Activated CD4-positive, alpha-beta memory T cell treated with anti-CD3 and anti-CD28 coated beads, Interleukin-2, amount 10 ng/mL, durations not matched to agents 7 days and 5 days (primary cell): ENCODE measurements at regions not wholly inside any gene's neighbourhood (a gene's known extent, or its start where the extent isn't known, plus 50 kb on each side); places are given as distances from the start of the nearest gene placed in this dataset.
"Not testable (repeated sequence)": the region's sequence is repeated elsewhere in the genome, so short reads cannot be mapped to it uniquely, and the experiment has no call there.

Experiments used
- CTCF ChIA-PET: fragments of 350-600 bp; sonication (Branson Sonifier 250); formaldehyde crosslinking; loops from one replicate; lab custom pipeline; 2021; ENCODE audit warnings: antibody characterized with exemption, inconsistent platforms; lab: Charles Lee
- POLR2A ChIA-PET: fragments of 350-600 bp; sonication (Branson Sonifier 250); formaldehyde crosslinking; loops from one replicate; lab custom pipeline; 2021; ENCODE audit warnings: antibody characterized with exemption; lab: Charles Lee
- DNase-seq: peaks from one replicate; pipeline ENCODE4 v3.0.0-alpha.2; 2020
- H3K27ac Mint-ChIP-seq: one replicate; pipeline ENCODE4 v1.8.0; 2021; ENCODE audit warnings: mild to moderate bottlenecking, mixed read lengths
- H3K27me3 Mint-ChIP-seq: one replicate; pipeline ENCODE4 v1.8.0; 2021; ENCODE audit warnings: mixed read lengths
- H3K36me3 Mint-ChIP-seq: one replicate; pipeline ENCODE4 v1.8.0; 2021; ENCODE audit warnings: low read depth, mixed read lengths
- H3K4me1 Mint-ChIP-seq: one replicate; pipeline ENCODE4 v1.8.0; 2021; ENCODE audit warnings: mixed read lengths
- H3K4me3 Mint-ChIP-seq: one replicate; pipeline ENCODE4 v1.8.0; 2021; ENCODE audit warnings: mild to moderate bottlenecking, mixed read lengths
- H3K9me3 Mint-ChIP-seq: one replicate; pipeline ENCODE4 v1.8.0; 2021; ENCODE audit warnings: mixed read lengths

DNA sequence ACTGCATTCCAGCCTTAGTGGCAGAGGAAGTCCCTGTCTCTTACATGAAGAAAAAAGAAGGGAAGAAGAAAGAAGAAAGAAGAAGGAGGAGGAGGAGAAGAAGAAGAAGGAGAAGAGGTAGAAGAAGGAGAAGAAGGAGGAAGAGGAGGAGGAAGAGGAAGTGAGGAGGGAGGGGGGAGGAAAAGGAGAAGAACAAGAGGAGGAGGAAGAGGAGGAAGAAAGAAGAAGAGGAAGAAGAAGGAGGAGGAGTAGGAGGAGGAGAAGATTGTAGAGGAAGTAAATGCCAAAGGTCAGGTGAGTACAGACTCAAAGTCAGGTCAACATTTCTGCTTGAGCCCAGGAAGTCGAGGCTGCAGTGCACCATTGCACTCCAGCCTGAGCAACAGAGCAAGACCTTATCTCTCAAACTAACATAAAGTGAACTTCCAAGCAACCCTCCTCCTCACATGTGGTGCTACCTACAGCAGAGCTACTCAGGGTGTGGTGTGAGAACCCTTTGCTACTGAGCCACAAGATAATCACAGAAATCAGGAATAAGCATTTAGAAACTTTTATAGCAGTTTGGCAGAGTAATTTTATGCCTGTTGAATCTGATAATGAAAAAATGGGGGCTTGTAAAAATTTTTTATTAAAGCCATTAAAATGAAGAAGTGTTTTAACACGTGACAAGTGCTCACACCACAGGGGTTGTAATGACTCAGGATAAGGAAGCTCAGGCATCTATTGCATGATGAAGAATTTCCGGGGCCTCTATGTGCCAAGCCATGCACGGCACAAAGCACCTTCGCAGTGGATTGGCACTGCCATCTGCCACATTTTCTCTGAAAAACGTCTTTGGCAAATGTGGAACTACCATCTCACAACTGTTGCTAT is 224.9 kb upstream of the AUTS2 start:
- ChIA-PET CTCF (no interaction called here), POLR2A (no interaction called here)
- no peaks in the 10 kb centered on the region for H3K36me3 Mint-ChIP-seq
- no peak overlapping the region for H3K27ac Mint-ChIP-seq
- no peak overlapping the region for H3K4me3 Mint-ChIP-seq
- no peaks in the 10 kb centered on the region for H3K27me3 Mint-ChIP-seq
- no peaks in the 10 kb centered on the region for H3K4me1 Mint-ChIP-seq
- no peak for DNase-seq
- H3K9me3 Mint-ChIP-seq, result peaks cover 11% of the 10 kb centered on the region

GRCh38 chr7:69374044-69374425 is 224.2 kb upstream of the AUTS2 start:
- ChIA-PET CTCF (no interaction called here), POLR2A (no interaction called here)
- Mint-ChIP-seq H3K9me3 (peaks cover 15% of the 10 kb centered on the region), H3K27me3 (no peaks in the 10 kb centered on the region), H3K4me3 (no peak overlapping the region), H3K4me1 (no peaks in the 10 kb centered on the region), H3K36me3 (no peaks in the 10 kb centered on the region), H3K27ac (no peak overlapping the region)
- no peak for DNase-seq

- ChIA-PET CTCF (interaction anchor here (0.7 kb wide), 1 partner anchor 1874 kb away, joined by 3 read pairs; no protein-coding TSS in a partner anchor), POLR2A (no interaction called here)
- Mint-ChIP-seq H3K36me3 (no peaks in the 10 kb centered on the region), H3K27me3 (no peaks in the 10 kb centered on the region), H3K9me3 (peaks cover 11% of the 10 kb centered on the region), H3K4me1 (no peaks in the 10 kb centered on the region), H3K27ac (no peak overlapping the region), H3K4me3 (no peak overlapping the region)
- DNase-seq, result no peak
These were observed 221.1 kb upstream of the AUTS2 start for GRCh38 chr7:69377191-69377590.

DNA sequence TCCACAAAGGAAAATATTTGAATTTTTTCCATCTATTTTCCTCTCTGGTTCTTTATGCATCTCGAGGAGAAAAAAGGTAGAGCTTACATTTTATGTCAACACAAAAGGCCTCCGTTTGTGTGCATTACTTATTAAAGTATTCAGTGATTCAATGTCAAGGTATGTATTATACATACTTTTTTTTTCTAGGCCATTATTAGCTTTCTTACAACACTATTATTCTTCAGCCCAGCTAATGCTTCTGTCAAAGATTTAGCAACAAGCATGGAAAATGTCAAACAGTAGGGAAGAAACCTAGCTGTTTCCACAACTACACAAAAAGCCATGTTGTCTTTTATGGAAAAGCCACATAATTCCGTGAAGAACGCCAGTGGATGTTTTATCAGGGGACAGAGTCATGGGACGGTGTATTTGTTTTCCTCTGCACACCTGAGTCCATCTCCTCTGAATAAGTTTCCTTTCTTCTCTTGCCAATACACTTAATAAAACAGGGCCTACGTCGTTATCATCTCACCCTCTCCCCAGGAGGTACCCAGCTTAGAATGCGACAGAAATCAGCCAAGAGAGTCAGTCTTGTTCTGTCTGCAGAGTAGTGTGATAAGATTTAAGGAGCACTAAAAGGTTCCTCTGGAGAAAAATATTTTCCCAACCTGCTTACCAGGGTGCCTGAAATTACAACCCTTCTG is 209.7 kb upstream of the AUTS2 start:
- H3K4me1 Mint-ChIP-seq, result no peaks in the 10 kb centered on the region
- no peak overlapping the region for H3K27ac Mint-ChIP-seq
- no peak for DNase-seq
- H3K9me3 Mint-ChIP-seq, result peaks cover 13% of the 10 kb centered on the region
- no peaks in the 10 kb centered on the region for H3K27me3 Mint-ChIP-seq
- CTCF ChIA-PET, result no interaction called here
- H3K4me3 Mint-ChIP-seq, result no peak overlapping the region
- POLR2A ChIA-PET, result no interaction called here
- H3K36me3 Mint-ChIP-seq, result no peaks in the 10 kb centered on the region

DNA sequence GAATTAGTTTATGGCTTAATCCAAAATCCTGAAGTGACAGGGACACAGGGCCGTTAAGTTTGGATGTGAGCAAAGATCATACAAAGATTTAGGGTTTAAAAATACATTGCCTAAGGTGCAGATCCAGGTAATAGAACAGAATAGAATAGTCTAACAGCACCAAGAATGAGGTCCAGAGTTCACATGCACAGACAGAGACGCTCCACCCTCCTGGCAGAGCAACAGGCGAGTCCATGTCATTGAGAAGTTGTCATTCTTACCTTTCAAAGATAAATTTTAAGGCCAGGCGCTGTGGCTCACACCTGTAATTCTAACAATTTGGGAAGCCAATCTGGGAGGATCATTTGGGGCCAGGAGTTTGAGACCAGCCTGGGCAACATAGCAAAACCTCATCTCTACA is 209.1 kb upstream of the AUTS2 start:
- Mint-ChIP-seq H3K36me3 (no peaks in the 10 kb centered on the region), H3K27ac (no peak overlapping the region), H3K27me3 (no peaks in the 10 kb centered on the region), H3K4me3 (no peak overlapping the region), H3K4me1 (no peaks in the 10 kb centered on the region), H3K9me3 (peaks cover 11% of the 10 kb centered on the region)
- no peak for DNase-seq
- CTCF ChIA-PET, result no interaction called here
- POLR2A ChIA-PET, result no interaction called here

- H3K27me3 Mint-ChIP-seq, H3K36me3 Mint-ChIP-seq, H3K4me1 Mint-ChIP-seq, H3K4me3 Mint-ChIP-seq, H3K9me3 Mint-ChIP-seq, POLR2A ChIA-PET, DNase-seq, CTCF ChIA-PET, H3K27ac Mint-ChIP-seq: not testable (repeated sequence)
These were observed 204.4 kb upstream of the AUTS2 start for GRCh38 chr7:69393912-69394311.

DNA sequence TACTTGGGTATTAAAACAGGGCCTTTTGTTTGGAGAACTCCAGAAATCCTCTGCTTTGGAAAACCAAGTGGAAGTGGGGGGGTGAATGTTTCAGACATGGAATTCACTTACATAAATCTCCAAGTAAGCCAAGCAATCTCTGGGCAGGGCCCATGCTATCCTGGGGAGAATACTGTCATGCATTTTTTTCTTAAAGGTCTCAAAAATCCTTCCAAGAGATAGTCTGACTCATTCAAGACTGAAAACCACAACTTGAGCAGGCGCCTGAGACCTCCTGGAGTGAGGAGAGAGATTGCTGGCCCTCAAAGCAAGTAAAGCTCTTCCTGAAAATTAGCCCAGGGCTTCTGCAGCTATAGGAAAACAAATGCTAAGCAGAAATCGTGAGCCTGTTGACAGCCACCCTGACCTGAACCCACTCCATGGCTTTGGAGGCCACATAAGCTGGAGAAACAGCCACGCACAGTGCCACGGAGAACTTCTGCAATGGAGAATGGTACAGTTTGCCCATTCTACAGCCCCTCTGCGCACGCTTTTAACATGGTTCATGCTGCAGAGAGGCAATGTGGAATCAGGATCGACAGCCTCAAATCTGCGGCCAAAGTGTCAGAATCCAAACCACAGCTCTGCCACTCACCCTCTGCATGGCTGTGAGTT is 203.1 kb upstream of the AUTS2 start:
- no peak overlapping the region for H3K27ac Mint-ChIP-seq
- no peak for DNase-seq
- CTCF ChIA-PET, result no interaction called here
- no peaks in the 10 kb centered on the region for H3K4me1 Mint-ChIP-seq
- POLR2A ChIA-PET, result no interaction called here
- no peak overlapping the region for H3K4me3 Mint-ChIP-seq
- no peaks in the 10 kb centered on the region for H3K27me3 Mint-ChIP-seq
- H3K36me3 Mint-ChIP-seq, result no peaks in the 10 kb centered on the region
- H3K9me3 Mint-ChIP-seq, result peaks cover 10% of the 10 kb centered on the region

- no peaks in the 10 kb centered on the region for H3K27me3 Mint-ChIP-seq
- no peaks in the 10 kb centered on the region for H3K4me1 Mint-ChIP-seq
- no peaks in the 10 kb centered on the region for H3K36me3 Mint-ChIP-seq
- DNase-seq, result no peak
- H3K9me3 Mint-ChIP-seq, result peaks cover 3% of the 10 kb centered on the region
- ChIA-PET POLR2A (no interaction called here), CTCF (no interaction called here)
- no peak overlapping the region for H3K27ac Mint-ChIP-seq
- no peak overlapping the region for H3K4me3 Mint-ChIP-seq
These were observed 199.3 kb upstream of the AUTS2 start for GRCh38 chr7:69398986-69399385.

GRCh38 chr7:69399401-69399800 is 198.9 kb upstream of the AUTS2 start:
- H3K27me3 Mint-ChIP-seq, result no peaks in the 10 kb centered on the region
- H3K4me1 Mint-ChIP-seq, result no peaks in the 10 kb centered on the region
- H3K36me3 Mint-ChIP-seq, result no peaks in the 10 kb centered on the region
- H3K27ac Mint-ChIP-seq, result no peak overlapping the region
- H3K9me3 Mint-ChIP-seq, result peaks cover 3% of the 10 kb centered on the region
- ChIA-PET POLR2A (no interaction called here), CTCF (no interaction called here)
- H3K4me3 Mint-ChIP-seq, result no peak overlapping the region
- no peak for DNase-seq

- POLR2A ChIA-PET, result no interaction called here
- CTCF ChIA-PET, result no interaction called here
These were observed 195.6 kb upstream of the AUTS2 start for GRCh38 chr7:69402696-69403095.

GRCh38 chr7:69403169-69403568 is 195.1 kb upstream of the AUTS2 start:
- POLR2A ChIA-PET, result no interaction called here

More at GRCh38 chr7:69402696-69403095, 195.6 kb upstream of the AUTS2 start:
- Mint-ChIP-seq H3K27me3 (no peaks in the 10 kb centered on the region), H3K36me3 (no peaks in the 10 kb centered on the region), H3K27ac (no peak overlapping the region), H3K4me1 (no peaks in the 10 kb centered on the region), H3K9me3 (peaks cover 3% of the 10 kb centered on the region), H3K4me3 (no peak overlapping the region)
- DNase-seq, result no peak

DNA sequence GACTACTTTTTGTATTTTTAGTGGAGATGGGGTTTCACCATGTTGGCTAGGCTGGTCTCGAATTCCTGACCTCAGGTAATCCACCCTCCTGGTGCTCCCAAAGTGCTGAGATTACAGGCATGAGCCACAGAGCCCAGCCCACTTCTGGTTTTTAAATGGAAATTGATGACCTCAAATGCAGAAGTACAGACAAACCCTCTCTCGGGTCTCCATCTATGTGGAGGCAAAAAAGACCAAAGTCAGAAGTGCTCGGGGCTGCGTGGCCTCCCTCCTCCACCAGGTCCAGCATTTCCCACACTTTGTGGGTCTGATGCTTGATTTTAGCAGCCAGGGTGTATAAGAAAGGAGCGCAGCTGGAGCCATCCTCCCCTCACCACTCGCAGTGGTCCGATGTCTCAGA is 187.3 kb upstream of the AUTS2 start:
- ChIA-PET POLR2A (no interaction called here), CTCF (no interaction called here)
- no peak overlapping the region for H3K4me3 Mint-ChIP-seq
- H3K9me3 Mint-ChIP-seq, result peaks cover 9% of the 10 kb centered on the region
- no peak overlapping the region for H3K27ac Mint-ChIP-seq
- no peaks in the 10 kb centered on the region for H3K36me3 Mint-ChIP-seq
- no peak for DNase-seq
- no peaks in the 10 kb centered on the region for H3K4me1 Mint-ChIP-seq
- no peaks in the 10 kb centered on the region for H3K27me3 Mint-ChIP-seq

More at GRCh38 chr7:69403169-69403568, 195.1 kb upstream of the AUTS2 start:
- no peak for DNase-seq
- H3K27ac Mint-ChIP-seq, result no peak overlapping the region
- peaks cover 3% of the 10 kb centered on the region for H3K9me3 Mint-ChIP-seq
- no peaks in the 10 kb centered on the region for H3K27me3 Mint-ChIP-seq
- H3K4me3 Mint-ChIP-seq, result no peak overlapping the region
- H3K36me3 Mint-ChIP-seq, result no peaks in the 10 kb centered on the region
- CTCF ChIA-PET, result no interaction called here
- no peaks in the 10 kb centered on the region for H3K4me1 Mint-ChIP-seq

GRCh38 chr7:69411466-69411865 is 186.8 kb upstream of the AUTS2 start:
- no peaks in the 10 kb centered on the region for H3K4me1 Mint-ChIP-seq
- no peak overlapping the region for H3K27ac Mint-ChIP-seq
- no peaks in the 10 kb centered on the region for H3K27me3 Mint-ChIP-seq
- no peaks in the 10 kb centered on the region for H3K36me3 Mint-ChIP-seq
- ChIA-PET POLR2A (no interaction called here), CTCF (no interaction called here)
- peaks cover 8% of the 10 kb centered on the region for H3K9me3 Mint-ChIP-seq
- DNase-seq, result no peak
- H3K4me3 Mint-ChIP-seq, result no peak overlapping the region
